Caki2 (cell line): ENCODE measurements at regions not wholly inside any gene's neighbourhood (a gene's known extent, or its start where the extent isn't known, plus 50 kb on each side); places are given as distances from the start of the nearest gene placed in this dataset.
"Not testable (repeated sequence)": the region's sequence is repeated elsewhere in the genome, so short reads cannot be mapped to it uniquely, and the experiment has no call there.

Experiments used
- DNase-seq: peaks from one replicate; pipeline ENCODE4 v3.0.0-alpha.2; 2015; ENCODE audit warnings: low read depth
- in situ Hi-C: cut with HindIII; loops from 2 replicates; pipeline ENCODE4 v1.10.0; 2016; ENCODE audit warnings: low sequenced_read_pairs, low pct_unique_long_range_greater_than_20kb, mixed read lengths

DNA sequence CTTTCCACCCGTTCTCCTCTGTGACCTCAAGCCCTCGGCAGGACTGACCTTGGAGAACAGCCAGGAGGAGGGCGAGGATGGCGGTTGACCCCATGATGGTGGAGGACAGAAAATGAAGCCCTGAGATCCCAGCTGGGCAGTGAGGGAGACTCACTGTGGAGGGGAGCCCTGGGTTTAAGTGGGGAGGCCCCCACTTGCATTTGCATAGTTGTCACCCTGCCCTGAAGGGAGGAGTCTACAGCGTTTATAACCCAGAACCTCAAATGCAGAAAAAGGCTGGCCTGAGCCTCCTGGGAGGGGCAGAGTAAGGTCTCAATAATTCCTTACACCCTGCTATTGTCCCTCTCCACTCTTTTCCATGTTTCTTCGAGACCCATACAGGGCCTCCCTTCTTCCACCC, 1052.7 kb downstream of the TMEM121 start:
- DNase-seq = no peak
- in situ Hi-C loops = no loop called here

DNA sequence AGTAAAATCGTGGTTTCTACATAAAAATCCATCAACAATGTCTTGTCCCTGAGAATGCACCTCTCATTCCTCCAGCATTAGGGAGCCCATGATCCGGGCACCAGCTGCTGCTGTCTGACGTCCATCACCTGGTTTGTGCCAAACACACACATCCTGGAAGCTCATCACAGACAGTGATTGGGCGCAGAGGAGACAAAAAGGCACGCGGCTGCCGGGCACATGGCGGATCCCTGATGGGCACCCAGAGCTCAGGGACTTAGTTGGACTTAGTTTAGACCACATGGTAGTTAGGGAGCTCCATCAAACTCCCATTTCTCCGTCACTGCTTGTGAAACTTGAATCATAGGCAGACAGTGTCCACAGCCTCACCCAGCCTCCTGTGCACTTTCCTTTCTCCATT, 1059.3 kb downstream of the TMEM121 start:
- no peak for DNase-seq
- in situ Hi-C loops = no loop called here

DNA sequence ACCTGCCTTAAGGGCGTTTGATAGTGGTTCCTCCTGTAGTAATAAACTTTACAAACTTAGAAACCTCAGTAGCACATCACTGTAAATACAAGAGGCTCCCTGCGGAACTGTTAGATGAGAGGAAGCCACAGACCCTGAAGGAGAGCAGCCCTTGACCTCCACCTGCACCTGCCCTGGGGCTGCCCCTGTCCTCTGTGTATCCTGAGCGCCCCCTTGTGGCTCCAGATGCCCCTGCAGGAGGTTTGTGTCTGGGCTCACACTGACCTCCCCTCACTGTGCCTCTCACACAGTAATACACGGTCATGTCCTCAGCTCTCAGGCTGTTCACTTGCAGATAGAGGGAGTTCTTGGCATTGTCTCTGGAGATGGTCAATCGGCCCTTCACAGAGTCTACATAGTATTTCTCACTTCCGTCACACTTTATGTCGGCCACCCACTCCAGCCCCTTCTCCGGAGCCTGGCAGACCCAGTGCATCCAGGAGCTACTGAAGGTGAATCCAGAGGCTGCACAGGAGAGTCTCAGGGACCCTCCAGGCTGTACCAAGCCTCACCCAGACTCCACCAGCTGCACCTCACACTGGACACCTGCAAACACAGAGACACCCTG, 1059.8 kb downstream of the TMEM121 start:
- no peak for DNase-seq
- in situ Hi-C loops = no loop called here

DNA sequence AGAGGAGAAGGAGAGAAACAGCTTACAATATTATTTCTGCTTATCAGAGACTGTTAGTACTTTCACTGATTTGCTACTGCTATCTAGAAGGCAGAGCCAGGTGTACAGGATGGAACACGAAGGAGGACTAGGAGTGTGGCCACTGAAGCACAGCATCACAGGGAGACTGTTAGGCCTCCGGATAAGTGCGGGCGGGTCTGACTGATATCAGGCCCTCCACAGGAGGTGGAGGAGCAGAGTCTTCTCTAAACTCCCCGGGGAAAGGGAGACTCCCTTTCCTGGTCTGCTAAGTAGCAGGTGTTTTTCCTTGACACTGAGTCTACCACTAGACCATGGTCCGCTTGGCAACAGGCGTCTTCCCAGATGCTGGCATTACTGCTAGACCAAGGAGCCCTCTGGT, 1065.2 kb downstream of the TMEM121 start:
- DNase-seq, in situ Hi-C loops: not testable (repeated sequence)

DNA sequence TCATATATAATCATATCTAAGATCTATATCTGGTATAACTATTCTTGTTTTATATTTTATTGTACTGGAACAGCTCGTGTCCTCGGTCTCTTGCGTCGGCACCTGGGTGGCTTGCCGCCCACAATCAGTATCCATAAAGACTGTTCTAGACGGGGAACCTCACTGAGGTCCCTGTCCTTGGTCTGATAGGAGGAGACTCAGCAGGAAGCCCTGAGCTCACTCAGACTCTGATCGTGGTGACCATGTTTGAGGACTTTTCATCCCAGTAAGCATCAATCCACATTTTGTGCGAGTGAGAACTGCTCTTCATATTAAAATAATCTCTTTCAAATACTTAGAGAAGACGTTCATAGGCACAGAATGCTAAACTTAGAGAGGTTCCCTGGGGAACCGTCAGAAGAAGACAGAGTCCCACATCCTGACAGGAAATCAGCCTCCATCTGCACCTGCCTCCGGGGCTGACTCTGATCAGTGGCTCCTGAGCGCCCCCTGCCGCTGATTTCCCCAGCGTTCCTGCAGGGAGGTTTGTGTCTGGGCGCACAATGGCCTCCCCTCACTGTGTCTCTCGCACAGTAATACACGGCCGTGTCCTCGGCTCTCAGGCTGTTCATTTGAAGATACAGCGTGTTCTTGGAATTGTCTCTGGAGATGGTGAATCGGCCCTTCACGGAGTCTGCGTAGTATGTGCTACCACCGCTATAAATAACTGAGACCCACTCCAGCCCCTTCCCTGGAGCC, 1065.9 kb downstream of the TMEM121 start:
- in situ Hi-C loops, DNase-seq: not testable (repeated sequence)

DNA sequence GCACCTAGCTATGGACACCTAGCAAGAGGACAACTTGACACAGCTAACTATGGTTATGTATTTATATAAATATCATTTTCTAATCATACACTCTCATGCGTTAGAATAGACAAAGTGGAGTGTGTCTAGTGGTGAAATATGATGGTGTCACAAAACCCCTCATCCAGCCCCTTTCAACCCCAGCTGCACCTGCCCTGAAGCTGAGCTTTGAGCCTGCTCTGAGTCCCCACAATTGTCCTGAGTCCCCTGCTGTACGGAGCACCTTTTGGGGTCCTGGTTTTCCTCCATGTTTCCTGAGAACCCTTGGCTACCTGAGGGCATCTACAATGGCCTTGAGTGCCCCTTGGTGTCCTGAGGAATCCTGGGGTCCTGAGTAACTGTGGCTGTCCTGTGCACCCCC, 1072.8 kb downstream of the TMEM121 start:
- no peak for DNase-seq
- in situ Hi-C loops = no loop called here

DNA sequence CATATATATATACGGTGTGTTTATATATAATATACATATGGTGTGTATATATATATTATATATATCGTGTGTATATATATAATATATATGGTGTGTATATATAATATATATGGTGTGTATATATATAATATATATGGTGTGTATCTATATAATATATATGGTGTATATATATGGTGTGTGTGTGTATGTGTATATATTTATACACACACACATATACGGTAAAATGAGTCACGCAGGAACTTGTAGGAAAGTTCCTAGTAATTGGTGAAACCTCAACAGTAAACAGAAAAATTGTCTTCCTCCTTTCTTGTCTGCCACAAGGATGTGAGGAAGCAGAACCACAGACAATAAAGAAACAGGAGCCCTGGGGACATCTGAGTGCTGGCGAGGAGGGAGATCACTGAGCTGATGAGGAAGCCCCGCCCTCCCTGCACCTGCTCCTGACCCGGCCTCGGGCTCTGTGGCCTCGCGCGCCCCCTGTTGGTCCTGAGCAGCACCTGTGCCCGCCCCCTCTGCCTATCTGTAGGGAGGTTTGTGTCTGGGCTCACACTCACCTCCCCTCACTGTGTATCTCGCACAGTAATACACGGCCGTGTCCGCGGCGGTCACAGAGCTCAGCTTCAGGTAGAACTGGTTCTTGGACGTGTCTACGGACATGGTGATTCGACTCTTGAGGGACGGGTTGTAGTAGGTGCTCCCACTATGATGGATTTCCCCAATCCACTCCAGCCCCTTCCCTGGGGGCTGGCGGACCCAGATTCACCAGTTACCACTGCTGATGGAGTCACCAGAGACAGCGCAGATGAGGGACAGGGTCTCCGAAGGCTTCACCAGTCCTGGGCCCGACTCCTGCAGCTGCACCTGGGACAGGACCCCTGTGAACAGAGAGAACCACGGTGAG, 1079.4 kb downstream of the TMEM121 start:
- in situ Hi-C loops = no loop called here

DNA sequence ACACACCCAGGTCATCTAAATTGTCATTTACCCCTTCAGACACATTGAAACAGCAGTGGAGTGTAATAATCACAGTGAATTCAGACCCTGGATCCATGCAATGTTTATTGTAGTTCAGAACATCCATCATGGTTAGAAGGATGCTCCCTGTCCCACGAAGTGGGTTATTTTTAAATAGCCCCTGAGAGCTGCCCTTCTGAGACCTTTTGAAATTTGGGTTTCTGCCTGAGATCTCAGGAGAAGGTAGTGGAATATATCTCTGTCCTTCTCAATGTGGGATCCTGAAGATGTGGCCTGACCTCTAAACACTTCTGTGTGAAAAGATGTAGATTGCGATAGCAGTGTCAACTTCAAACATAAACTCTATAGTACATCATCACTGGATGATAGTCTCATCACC, 1080.6 kb downstream of the TMEM121 start:
- in situ Hi-C loops = no loop called here
- DNase-seq = no peak

More for the DNA sequence above, 1079.4 kb downstream of the TMEM121 start:
- DNase-seq = peak; percentile 10

DNA sequence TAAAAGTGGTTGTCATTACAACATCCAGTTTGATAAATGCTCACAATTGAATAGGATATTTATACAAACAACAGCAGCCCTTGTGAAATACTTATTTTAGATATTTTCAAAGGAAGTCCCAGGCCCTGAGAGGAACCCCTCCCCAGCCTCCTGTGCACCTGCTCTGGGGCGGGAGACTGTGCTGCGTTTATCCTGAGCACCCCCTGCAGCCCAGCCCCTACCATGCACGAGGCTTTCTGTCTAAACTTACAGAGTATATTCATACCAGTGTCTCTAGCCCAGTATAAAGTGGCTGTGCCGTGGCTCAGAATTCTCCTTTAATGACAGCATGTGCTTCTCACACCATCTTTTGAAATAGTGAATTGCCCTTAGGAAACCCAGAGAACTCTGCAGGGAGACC, 1084.3 kb downstream of the TMEM121 start:
- in situ Hi-C loops = no loop called here
- no peak for DNase-seq

DNA sequence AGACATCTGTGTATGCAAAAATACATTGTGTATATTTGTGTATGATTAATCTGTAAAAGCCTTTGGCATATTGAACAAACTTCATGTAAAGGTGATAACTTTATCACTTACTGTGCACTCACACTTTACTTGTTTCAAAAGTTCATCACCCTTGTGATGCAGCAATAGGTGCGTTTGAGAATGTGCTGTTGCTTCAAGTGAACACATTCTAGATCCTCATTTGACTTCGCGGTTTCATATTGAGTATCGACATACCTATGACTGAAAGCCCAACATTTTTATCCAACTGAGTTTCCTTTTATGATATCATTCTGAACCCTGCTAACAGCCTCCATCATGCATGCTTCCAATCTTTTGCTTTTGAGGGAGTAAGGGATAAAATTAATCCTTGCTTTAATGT, 1086.9 kb downstream of the TMEM121 start:
- no peak for DNase-seq
- in situ Hi-C loops = no loop called here

DNA sequence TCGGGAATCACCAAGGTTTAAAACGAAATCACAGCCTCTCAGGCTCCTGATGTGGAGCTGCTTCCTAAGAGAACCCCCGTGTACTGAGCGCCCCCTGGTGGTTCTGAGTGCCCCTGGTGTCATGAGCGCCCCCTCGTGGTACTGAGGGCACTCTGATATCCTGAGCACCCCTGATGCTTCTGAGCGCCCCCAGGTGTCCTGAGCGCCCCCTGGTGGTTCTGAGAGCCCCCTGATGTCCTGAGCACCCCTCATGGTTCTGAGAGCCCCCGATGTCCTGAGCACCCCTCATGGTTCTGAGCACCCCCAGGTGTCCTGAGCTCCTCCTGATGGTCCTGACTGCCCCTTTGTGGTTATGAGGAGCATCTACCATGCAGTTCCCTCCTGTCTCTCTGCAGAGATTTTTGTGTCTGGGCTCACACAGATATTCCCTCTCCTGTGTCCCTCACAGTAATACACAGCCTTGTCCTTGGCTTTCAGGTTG, 1092.1 kb downstream of the TMEM121 start:
- in situ Hi-C loops = not testable (repeated sequence)
- peak; percentile 28 for DNase-seq

DNA sequence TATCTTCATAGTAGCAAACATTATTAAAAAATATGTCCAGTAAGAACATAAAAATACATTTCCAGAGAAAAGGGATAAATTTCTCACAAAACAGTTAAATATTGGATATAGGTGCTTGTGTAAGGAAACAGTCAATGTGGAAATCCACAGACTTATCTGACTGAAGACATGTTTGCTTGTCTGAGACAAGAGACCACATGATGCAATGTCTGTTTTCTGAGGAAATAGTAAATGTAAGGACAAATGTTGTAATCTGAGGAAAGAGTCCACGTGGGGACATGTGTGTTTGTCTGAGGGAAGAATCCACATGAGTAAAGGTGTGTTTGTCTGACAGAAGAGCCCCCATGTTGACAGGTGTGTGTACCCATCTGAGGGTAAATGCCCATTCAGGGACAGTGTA, 1093.2 kb downstream of the TMEM121 start:
- DNase-seq = no peak
- in situ Hi-C loops = no loop called here

DNA sequence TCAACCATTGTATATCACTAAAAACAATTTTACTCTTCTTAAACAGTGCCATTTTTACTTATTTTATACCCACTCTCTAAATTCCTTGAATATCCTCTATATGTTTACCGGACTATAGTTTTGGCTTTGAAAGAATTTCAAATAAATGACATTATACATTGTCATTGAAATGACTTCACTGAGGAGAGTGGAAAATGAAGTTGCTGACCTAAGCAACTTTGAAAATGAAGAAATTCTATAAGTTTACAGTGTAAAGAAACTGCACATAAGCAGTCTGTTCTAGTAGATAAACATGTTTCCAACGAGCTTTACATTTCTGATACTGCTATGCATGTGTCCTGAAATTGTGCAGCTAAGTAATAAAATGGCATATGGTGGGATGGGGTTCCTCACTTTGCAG, 1094.0 kb downstream of the TMEM121 start:
- in situ Hi-C loops = no loop called here
- no peak for DNase-seq

DNA sequence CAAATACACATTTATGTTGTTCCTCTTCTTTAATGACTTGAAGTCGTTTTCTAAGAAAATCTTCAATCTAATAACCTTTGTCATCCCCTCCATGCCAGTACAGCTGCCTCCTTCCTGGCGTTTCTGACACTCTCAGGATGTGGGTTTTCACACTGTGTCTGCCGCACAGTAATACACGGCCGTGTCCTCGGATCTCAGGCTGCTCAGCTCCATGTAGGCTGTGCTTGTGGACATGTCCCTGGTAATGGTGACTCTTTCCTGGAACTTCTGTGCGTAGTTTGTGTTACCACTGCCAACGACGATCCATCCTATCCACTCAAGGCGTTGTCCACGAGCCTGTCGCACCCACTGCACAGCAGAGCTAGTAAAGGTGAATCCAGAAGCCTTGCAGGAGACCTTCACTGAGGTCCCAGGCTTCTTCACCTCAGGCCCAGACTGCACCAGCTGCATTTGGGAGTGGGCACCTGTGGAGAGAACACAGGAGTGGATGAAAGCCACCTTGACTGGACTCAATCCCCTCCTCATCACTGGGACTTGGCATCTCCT, 1095.9 kb downstream of the TMEM121 start:
- DNase-seq = no peak
- in situ Hi-C loops = no loop called here

DNA sequence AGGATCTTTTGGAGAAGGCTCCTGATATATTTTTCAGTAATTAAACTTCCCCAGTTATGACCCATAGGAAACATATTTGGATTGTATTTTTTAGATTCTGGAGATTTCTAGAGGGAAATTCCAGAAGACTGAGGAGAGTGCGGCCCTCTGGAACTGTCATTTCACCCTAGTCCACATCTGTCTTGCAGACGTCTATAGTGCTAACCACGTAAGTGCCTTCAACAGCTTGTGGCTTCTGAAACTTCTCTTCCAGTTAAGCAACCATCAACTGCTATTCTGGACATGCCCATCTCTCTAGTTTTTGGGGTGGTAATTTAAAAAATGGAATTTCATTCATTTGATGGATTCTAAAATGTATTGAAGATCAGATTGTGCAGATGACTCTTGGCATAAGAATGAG, 1098.8 kb downstream of the TMEM121 start:
- in situ Hi-C loops = no loop called here
- no peak for DNase-seq

DNA sequence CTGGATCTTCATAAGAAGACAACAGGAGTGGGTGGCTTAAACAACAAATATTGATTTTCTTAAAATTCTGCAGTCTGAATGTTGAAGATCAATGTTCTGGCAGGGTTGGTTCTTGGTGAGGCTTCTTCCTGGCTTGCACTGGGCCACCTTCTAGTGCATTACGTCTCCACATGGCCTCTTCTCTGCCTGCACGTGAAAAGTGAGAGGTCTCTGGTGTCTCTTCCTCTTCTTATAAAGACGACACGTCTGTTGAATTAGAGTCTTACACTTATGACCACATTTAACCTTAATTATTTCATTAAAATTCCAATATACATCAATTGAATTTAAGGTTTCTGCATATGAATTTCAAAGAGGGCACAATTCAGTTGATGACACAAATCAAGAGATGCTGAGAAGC, 1100.1 kb downstream of the TMEM121 start:
- in situ Hi-C loops, DNase-seq: not testable (repeated sequence)

DNA sequence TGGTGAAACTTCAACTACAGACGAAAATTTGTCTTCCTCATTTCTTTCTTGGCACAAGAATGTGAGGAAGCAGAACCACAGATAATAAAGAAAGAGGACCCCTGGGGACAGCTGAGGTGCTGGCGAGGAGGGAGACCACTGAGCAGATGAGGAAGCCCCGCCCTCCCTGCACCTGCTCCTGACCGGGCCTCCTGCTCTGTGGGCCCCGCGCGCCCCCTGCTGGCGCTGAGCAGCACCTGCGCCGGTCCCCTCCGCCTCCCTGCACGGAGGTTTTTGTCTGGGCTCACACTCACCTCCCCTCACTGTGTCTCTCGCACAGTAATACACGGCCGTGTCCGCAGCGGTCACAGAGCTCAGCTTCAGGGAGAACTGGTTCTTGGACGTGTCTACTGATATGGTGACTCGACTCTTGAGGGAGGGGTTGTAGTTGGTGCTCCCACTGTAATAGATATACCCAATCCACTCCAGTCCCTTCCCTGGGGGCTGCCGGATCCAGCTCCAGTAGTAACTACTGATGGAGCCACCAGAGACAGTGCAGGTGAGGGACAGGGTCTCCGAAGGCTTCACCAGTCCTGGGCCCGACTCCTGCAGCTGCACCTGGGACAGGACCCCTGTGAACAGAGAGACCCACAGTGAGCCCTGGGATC, 1100.7 kb downstream of the TMEM121 start:
- DNase-seq = peak; percentile 11
- in situ Hi-C loops = not testable (repeated sequence)

DNA sequence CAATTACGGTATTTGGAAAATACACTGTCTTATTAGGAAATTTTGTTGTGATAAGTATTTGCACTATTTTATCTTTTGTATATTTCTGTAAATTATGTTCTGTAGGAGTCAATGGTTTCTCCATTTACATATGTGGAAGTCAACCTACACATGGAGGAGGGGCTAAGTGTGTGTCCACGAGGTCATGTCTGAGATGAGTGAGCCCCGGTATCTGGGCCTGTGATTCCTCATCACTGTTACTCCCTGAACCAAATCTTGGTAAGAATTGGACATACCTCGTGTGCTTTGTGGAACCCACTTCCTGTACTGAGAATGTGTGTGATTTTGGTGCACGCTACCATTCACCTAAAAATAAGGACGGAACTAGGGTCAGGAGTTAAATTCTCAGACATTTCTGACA, 1105.5 kb downstream of the TMEM121 start:
- in situ Hi-C loops = no loop called here
- no peak for DNase-seq
